Esophagus squamous epithelium (tissue), 5 donors: ENCODE measurements at regions not wholly inside any gene's neighbourhood (a gene's known extent, or its start where the extent isn't known, plus 50 kb on each side); places are given as distances from the start of the nearest gene placed in this dataset.
"Not testable (repeated sequence)": the region's sequence is repeated elsewhere in the genome, so short reads cannot be mapped to it uniquely, and the experiment has no call there.

Source experiments
- DNase-seq: peaks from one replicate; lab custom pipeline; 2025; lab: John Stamatoyannopoulos, UW
- H3K27ac ChIP-seq, 4 donors: fragments of 200-600 bp; sonication (generic); one replicate each; pipeline ENCODE4 v1.5.1; 2016 to 2019; ENCODE audit warnings: mild to moderate bottlenecking in 1 of 4
- H3K27me3 ChIP-seq, 4 donors: fragments of 200-600 bp; sonication (generic); 1 replicate in 3 of 4; 2 replicates in 1 of 4; pipeline versions ENCODE4 v1.5.1 to v1.6.0; 2017 to 2021; ENCODE audit warnings: antibody characterized with exemption in 1 of 4
- H3K36me3 ChIP-seq, 3 donors: fragments of 200-600 bp; sonication (generic); one replicate each; pipeline ENCODE4 v1.5.1; 2016 to 2019
- H3K4me1 ChIP-seq, 3 donors: fragments of 200-600 bp; sonication (generic); one replicate each; pipeline ENCODE4 v1.5.1; 2017 to 2019
- H3K4me3 ChIP-seq, 4 donors: fragments of 200-600 bp; sonication (generic); 1 replicate in 3 of 4; 2 replicates in 1 of 4; pipeline ENCODE4 v1.5.1; 2016 to 2019; ENCODE audit warnings: mild to moderate bottlenecking in 2 of 4, moderate library complexity in 1 of 4
- H3K9me3 ChIP-seq, 3 donors: fragments of 200-600 bp; sonication (generic); one replicate each; pipeline ENCODE4 v1.5.1; 2016 to 2019
- CTCF ChIP-seq, 6 experiments: fragments of 450-650 bp in 4 of 6; fragments of 200-600 bp in 2 of 6; sonication (generic) in 2 of 6; IDR thresholded peaks; one replicate each; pipeline ENCODE4 v1.5.1; 2016 to 2019; ENCODE audit warnings: antibody characterized with exemption in 6 of 6, mild to moderate bottlenecking in 4 of 6, moderate library complexity in 4 of 6
- POLR2A ChIP-seq, 4 donors: fragments of 450-650 bp; IDR thresholded peaks; one replicate each; pipeline ENCODE4 v1.6.1; 2017; ENCODE audit warnings: antibody characterized with exemption in 4 of 4, mild to moderate bottlenecking in 4 of 4, moderate library complexity in 3 of 4
- WGBS, 2 donors: methylation state at CpG; one replicate each; pipeline ENCODE4 v1.1.5; 2018; 5-methylcytosine and 5-hydroxymethylcytosine counted together
- intact Hi-C: fragments of 100-400 bp; cut with DNase I; formaldehyde crosslinking; loops from one replicate; pipeline ENCODE4 v1.15.0; 2022
- donor health status: DM: yes; HTN: yes; CAD: no.

DNA sequence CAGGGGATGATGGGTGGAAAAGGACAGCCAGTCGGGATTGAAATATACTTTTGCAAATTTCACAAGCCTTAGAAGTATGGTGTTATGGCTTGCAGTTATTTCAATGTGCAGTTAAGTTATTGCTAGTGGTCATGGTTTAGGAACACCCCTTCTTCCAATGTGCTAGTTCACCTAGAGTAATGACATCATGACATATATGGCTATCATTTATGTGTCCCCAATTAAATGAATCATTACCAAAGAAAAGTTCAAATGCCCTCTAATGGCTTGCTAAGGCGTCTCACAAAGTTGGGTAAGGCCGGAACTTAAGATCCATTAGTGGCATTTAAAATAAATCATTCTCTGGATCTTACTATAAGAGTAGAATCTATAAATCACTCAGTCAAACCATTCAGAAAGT is 271.6 kb downstream of the SPRY2 start:
- Histone ChIP-seq H3K4me3 (no peak overlapping the region), H3K27ac (no peak overlapping the region), H3K4me1 (no peaks in the 10 kb centered on the region), H3K36me3 (no peaks in the 10 kb centered on the region), H3K27me3 (no peaks in the 10 kb centered on the region), H3K9me3 (no peaks in the 10 kb centered on the region)
- no peak for DNase-seq
- intact Hi-C loops: no loop called here
- 87 to 89% methylated on average over 3 of the region's 3 CpGs for WGBS, 2 donors
- TF ChIP-seq CTCF (IDR thresholded peaks at IDR 0.05): no peak
- TF ChIP-seq POLR2A (IDR thresholded peaks at IDR 0.05): no peak

GRCh38 chr13:80065996-80066395 is 274.9 kb downstream of the SPRY2 start:
- Histone ChIP-seq H3K27ac (no peak overlapping the region), H3K36me3 (no peaks in the 10 kb centered on the region), H3K27me3 (no peaks in the 10 kb centered on the region), H3K4me1 (no peaks in the 10 kb centered on the region), H3K9me3 (no peaks in the 10 kb centered on the region), H3K4me3 (no peak overlapping the region)
- TF ChIP-seq POLR2A (IDR thresholded peaks at IDR 0.05) (no peak), CTCF (IDR thresholded peaks at IDR 0.05) (no peak)
- 22 to 71% methylated on average over 1 of the region's 1 CpG for WGBS, 2 donors
- DNase-seq: no peak
- intact Hi-C loops: no loop called here

DNA sequence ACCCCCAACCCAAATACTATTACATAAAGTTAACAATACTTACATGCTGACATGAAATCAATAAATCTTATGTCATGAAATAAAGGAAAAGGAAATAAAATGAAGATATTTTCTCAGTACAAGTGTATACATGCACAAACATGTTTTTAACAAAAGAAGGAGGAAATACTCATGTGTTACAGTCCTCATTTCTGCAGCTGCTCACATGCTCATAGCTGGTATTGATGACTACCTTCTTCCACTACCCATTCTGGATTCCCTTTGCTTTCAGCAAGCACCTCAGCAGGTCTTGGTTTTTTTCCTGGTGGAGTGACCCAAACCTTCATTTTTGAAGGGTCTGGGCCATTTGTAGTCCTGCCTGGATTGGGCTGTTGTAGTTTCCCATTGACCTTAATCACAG is 278.5 kb downstream of the SPRY2 start:
- H3K27ac ChIP-seq, H3K4me3 ChIP-seq, H3K36me3 ChIP-seq, H3K27me3 ChIP-seq, H3K9me3 ChIP-seq, H3K4me1 ChIP-seq, DNase-seq, intact Hi-C loops: not testable (repeated sequence)

GRCh38 chr13:80059789-80060188 is 281.1 kb downstream of the SPRY2 start:
- no peak overlapping the region for H3K27ac ChIP-seq
- no peaks in the 10 kb centered on the region for H3K36me3 ChIP-seq
- H3K27me3 ChIP-seq: no peaks in the 10 kb centered on the region
- no peaks in the 10 kb centered on the region for H3K9me3 ChIP-seq
- no peak overlapping the region for H3K4me3 ChIP-seq
- no peak for DNase-seq
- TF ChIP-seq CTCF (IDR thresholded peaks at IDR 0.05) (no peak), POLR2A (IDR thresholded peaks at IDR 0.05) (no peak)
- no peaks in the 10 kb centered on the region for H3K4me1 ChIP-seq
- 82 to 91% methylated on average over 2 of the region's 2 CpGs for WGBS, 2 donors
- intact Hi-C loops: no loop called here

GRCh38 chr13:80058626-80059025 is 282.3 kb downstream of the SPRY2 start:
- TF ChIP-seq CTCF (IDR thresholded peaks at IDR 0.05) (no peak), POLR2A (IDR thresholded peaks at IDR 0.05) (no peak)
- WGBS, 2 donors: 79 to 95% methylated on average over 4 of the region's 4 CpGs
- intact Hi-C loops: no loop called here
- Histone ChIP-seq H3K4me1 (no peaks in the 10 kb centered on the region), H3K4me3 (no peak overlapping the region), H3K9me3 (no peaks in the 10 kb centered on the region), H3K27me3 (no peaks in the 10 kb centered on the region), H3K36me3 (no peaks in the 10 kb centered on the region), H3K27ac (no peak overlapping the region)
- DNase-seq: no peak

GRCh38 chr13:80055847-80056246 is 285.1 kb downstream of the SPRY2 start:
- TF ChIP-seq CTCF (IDR thresholded peaks at IDR 0.05) (no peak), POLR2A (IDR thresholded peaks at IDR 0.05) (no peak)
- no peaks in the 10 kb centered on the region for H3K27me3 ChIP-seq
- H3K9me3 ChIP-seq: no peaks in the 10 kb centered on the region
- intact Hi-C loops: no loop called here
- 84 to 92% methylated on average over 4 of the region's 4 CpGs for WGBS, 2 donors
- no peak for DNase-seq
- H3K36me3 ChIP-seq: no peaks in the 10 kb centered on the region
- H3K27ac ChIP-seq: no peak overlapping the region
- no peaks in the 10 kb centered on the region for H3K4me1 ChIP-seq
- no peak overlapping the region for H3K4me3 ChIP-seq
